HEK293 (cell line): ENCODE measurements at regions not wholly inside any gene's neighbourhood (a gene's known extent, or its start where the extent isn't known, plus 50 kb on each side); places are given as distances from the start of the nearest gene placed in this dataset.

Source experiments
- KLF1 ChIP-seq: fragments of 450-650 bp; formaldehyde crosslinking; IDR thresholded peaks from 2 replicates; pipeline ENCODE4 v1.5.1; 2016; ENCODE audit warnings: missing biosample characterization, missing genetic modification characterization
- SP2 ChIP-seq: fragments of 450-650 bp; formaldehyde crosslinking; IDR thresholded peaks from 2 replicates; pipeline ENCODE4 v1.5.1; 2016; ENCODE audit warnings: missing biosample characterization, missing genetic modification characterization
- YY1 ChIP-seq: fragments of 450-650 bp; formaldehyde crosslinking; IDR thresholded peaks from 2 replicates; pipeline ENCODE4 v1.5.1; 2018; ENCODE audit warnings: missing biosample characterization, missing genetic modification characterization
- ZBTB48 ChIP-seq: fragments of 450-650 bp; formaldehyde crosslinking; IDR thresholded peaks from 2 replicates; pipeline ENCODE4 v1.5.1; 2016; ENCODE audit warnings: missing biosample characterization, missing genetic modification characterization
- ZBTB7A ChIP-seq: fragments of 450-650 bp; formaldehyde crosslinking; IDR thresholded peaks from 2 replicates; pipeline ENCODE4 v1.5.1; 2016; ENCODE audit warnings: low read depth, missing biosample characterization, missing genetic modification characterization
- ZNF16 ChIP-seq: fragments of 450-650 bp; formaldehyde crosslinking; IDR thresholded peaks from 2 replicates; pipeline ENCODE4 v1.5.1; 2016; ENCODE audit warnings: low read depth, missing biosample characterization, missing genetic modification characterization
- ZNF202 ChIP-seq: fragments of 450-650 bp; formaldehyde crosslinking; IDR thresholded peaks from 2 replicates; pipeline ENCODE4 v1.5.1; 2016; ENCODE audit warnings: missing biosample characterization, missing genetic modification characterization, borderline replicate concordance
- ZNF76 ChIP-seq: fragments of 450-650 bp; formaldehyde crosslinking; IDR thresholded peaks from 2 replicates; pipeline ENCODE4; 2016; ENCODE audit warnings: low read depth, missing biosample characterization, missing genetic modification characterization, borderline replicate concordance
- ZNF830 ChIP-seq: fragments of 450-650 bp; IDR thresholded peaks from 2 replicates; pipeline ENCODE4 v1.5.0; 2018; ENCODE audit warnings: missing biosample characterization, missing genetic modification characterization, low read depth, mild to moderate bottlenecking, moderate library complexity
- TF ChIP-seq, protein P1 (sequence below): fragments of 450-650 bp; formaldehyde crosslinking; IDR thresholded peaks from 2 replicates; pipeline ENCODE4 v1.5.1; 2016; ENCODE audit warnings: missing biosample characterization, missing genetic modification characterization

GRCh38 chr3:84573962-84574361 lies 384.8 kb upstream of the CADM2 start:
- TF ChIP-seq ZNF202 (tag by site-specific recombination) = no peak
- no peak for TF ChIP-seq ZBTB7A (tag by site-specific recombination)
- TF ChIP-seq YY1 = no peak
- no peak for TF ChIP-seq ZNF16
- no peak for TF ChIP-seq SP2 (tag by site-specific recombination)
- TF ChIP-seq KLF1 (tag by site-specific recombination) = no peak
- TF ChIP-seq ZBTB48 = no peak
- TF ChIP-seq, protein P1, sequence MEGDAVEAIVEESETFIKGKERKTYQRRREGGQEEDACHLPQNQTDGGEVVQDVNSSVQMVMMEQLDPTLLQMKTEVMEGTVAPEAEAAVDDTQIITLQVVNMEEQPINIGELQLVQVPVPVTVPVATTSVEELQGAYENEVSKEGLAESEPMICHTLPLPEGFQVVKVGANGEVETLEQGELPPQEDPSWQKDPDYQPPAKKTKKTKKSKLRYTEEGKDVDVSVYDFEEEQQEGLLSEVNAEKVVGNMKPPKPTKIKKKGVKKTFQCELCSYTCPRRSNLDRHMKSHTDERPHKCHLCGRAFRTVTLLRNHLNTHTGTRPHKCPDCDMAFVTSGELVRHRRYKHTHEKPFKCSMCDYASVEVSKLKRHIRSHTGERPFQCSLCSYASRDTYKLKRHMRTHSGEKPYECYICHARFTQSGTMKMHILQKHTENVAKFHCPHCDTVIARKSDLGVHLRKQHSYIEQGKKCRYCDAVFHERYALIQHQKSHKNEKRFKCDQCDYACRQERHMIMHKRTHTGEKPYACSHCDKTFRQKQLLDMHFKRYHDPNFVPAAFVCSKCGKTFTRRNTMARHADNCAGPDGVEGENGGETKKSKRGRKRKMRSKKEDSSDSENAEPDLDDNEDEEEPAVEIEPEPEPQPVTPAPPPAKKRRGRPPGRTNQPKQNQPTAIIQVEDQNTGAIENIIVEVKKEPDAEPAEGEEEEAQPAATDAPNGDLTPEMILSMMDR (tag by site-specific recombination) = no peak
- TF ChIP-seq ZNF76 (tag by site-specific recombination) = no peak
- TF ChIP-seq ZNF830 = no peak
